ENCODE measurements at regions not wholly inside any gene's neighbourhood (a gene's known extent, or its start where the extent isn't known, plus 50 kb on each side); places are given as distances from the start of the nearest gene placed in this dataset.
"Not testable (repeated sequence)": the region's sequence is repeated elsewhere in the genome, so short reads cannot be mapped to it uniquely, and the experiment has no call there.

GRCh38 chr6:48378884-48379407 lies 267.9 kb upstream of the PTCHD4 start:
- H3K4me3 ChIP-seq (ENCODE audit: control insufficient read depth in 2 of 3, extremely low read depth in 1 of 3, insufficient read depth in 2 of 3, low read depth in 1 of 3, low read length in 3 of 3), result no peak overlapping the region
- no peak overlapping the region for H2AFZ ChIP-seq (ENCODE audit: control insufficient read depth, low read length)
- no peak overlapping the region for H3K27ac ChIP-seq (ENCODE audit: control insufficient read depth, insufficient read depth, low read length)
- H3K4me2 ChIP-seq (ENCODE audit: control insufficient read depth, extremely low read depth, insufficient read depth, low read depth, low read length), result no peak overlapping the region
- H3K9me1 ChIP-seq (ENCODE audit: control insufficient read depth, extremely low read depth, insufficient read depth, low read length), result no peaks in the 10 kb centered on the region
- dilution Hi-C loops (cut with MboI; ENCODE audit: extremely low pct_ligation_motif_present, low sequenced_read_pairs), result no loop called here
- no peaks in the 10 kb centered on the region for H3K27me3 ChIP-seq (ENCODE audit: control insufficient read depth, extremely low read depth, insufficient read depth, low read length)
- no peaks in the 10 kb centered on the region for H3K36me3 ChIP-seq (ENCODE audit: control insufficient read depth in 2 of 2, extremely low read depth in 1 of 2, insufficient read depth in 2 of 2, low read length in 2 of 2)
- TF ChIP-seq EZH2 (IDR thresholded peaks at IDR 0.05; ENCODE audit: low read length) (no peak), CTCF (optimal IDR thresholded peaks at IDR 0.05 in 1 of 3, IDR thresholded peaks at IDR 0.05 in 1 of 3, conservative IDR thresholded peaks at IDR 0.05 in 1 of 3; ENCODE audit: extremely low read depth in 1 of 3, insufficient read depth in 2 of 3, low read length in 3 of 3) (no peak)
- H3K79me2 ChIP-seq (ENCODE audit: control insufficient read depth, insufficient read depth, low read length), result no peaks in the 10 kb centered on the region
- H3K4me1 ChIP-seq (ENCODE audit: control insufficient read depth, extremely low read depth, insufficient read depth, low read length), result no peaks in the 10 kb centered on the region
- FAIRE-seq (no peak), DNase-seq (ENCODE audit: low read depth, low spot score) (no peak)
- no peak overlapping the region for H3K9ac ChIP-seq (ENCODE audit: control insufficient read depth, extremely low read depth, insufficient read depth, low read length)
- no peaks in the 10 kb centered on the region for H3K9me3 ChIP-seq (ENCODE audit: control insufficient read depth, low read depth, low read length)
- no peaks in the 10 kb centered on the region for H4K20me1 ChIP-seq (ENCODE audit: control insufficient read depth, extremely low read depth, insufficient read depth, low read length)

GRCh38 chr6:48377115-48377514 lies 266.1 kb upstream of the PTCHD4 start:
- H3K27ac ChIP-seq (ENCODE audit: control insufficient read depth, insufficient read depth, low read length), result no peak overlapping the region
- H3K4me3 ChIP-seq (ENCODE audit: control insufficient read depth in 2 of 3, extremely low read depth in 1 of 3, insufficient read depth in 2 of 3, low read depth in 1 of 3, low read length in 3 of 3), result no peak overlapping the region
- no peaks in the 10 kb centered on the region for H3K9me3 ChIP-seq (ENCODE audit: control insufficient read depth, low read depth, low read length)
- dilution Hi-C loops (cut with MboI; ENCODE audit: extremely low pct_ligation_motif_present, low sequenced_read_pairs), result no loop called here
- H2AFZ ChIP-seq (ENCODE audit: control insufficient read depth, low read length), result no peak overlapping the region
- no peaks in the 10 kb centered on the region for H3K79me2 ChIP-seq (ENCODE audit: control insufficient read depth, insufficient read depth, low read length)
- no peaks in the 10 kb centered on the region for H3K9me1 ChIP-seq (ENCODE audit: control insufficient read depth, extremely low read depth, insufficient read depth, low read length)
- TF ChIP-seq CTCF (optimal IDR thresholded peaks at IDR 0.05 in 1 of 3, IDR thresholded peaks at IDR 0.05 in 1 of 3, conservative IDR thresholded peaks at IDR 0.05 in 1 of 3; ENCODE audit: extremely low read depth in 1 of 3, insufficient read depth in 2 of 3, low read length in 3 of 3), result no peak
- H4K20me1 ChIP-seq (ENCODE audit: control insufficient read depth, extremely low read depth, insufficient read depth, low read length), result no peaks in the 10 kb centered on the region
- no peaks in the 10 kb centered on the region for H3K4me1 ChIP-seq (ENCODE audit: control insufficient read depth, extremely low read depth, insufficient read depth, low read length)
- no peak overlapping the region for H3K4me2 ChIP-seq (ENCODE audit: control insufficient read depth, extremely low read depth, insufficient read depth, low read depth, low read length)
- H3K36me3 ChIP-seq (ENCODE audit: control insufficient read depth in 2 of 2, extremely low read depth in 1 of 2, insufficient read depth in 2 of 2, low read length in 2 of 2), result no peaks in the 10 kb centered on the region
- DNase-seq (ENCODE audit: low read depth, low spot score) (no peak), FAIRE-seq (no peak)
- no peaks in the 10 kb centered on the region for H3K27me3 ChIP-seq (ENCODE audit: control insufficient read depth, extremely low read depth, insufficient read depth, low read length)
- no peak overlapping the region for H3K9ac ChIP-seq (ENCODE audit: control insufficient read depth, extremely low read depth, insufficient read depth, low read length)

- H3K27ac ChIP-seq (ENCODE audit: control insufficient read depth, insufficient read depth, low read length); H3K4me3 ChIP-seq (ENCODE audit: control insufficient read depth in 2 of 3, extremely low read depth in 1 of 3, insufficient read depth in 2 of 3, low read depth in 1 of 3, low read length in 3 of 3); H3K9me1 ChIP-seq (ENCODE audit: control insufficient read depth, extremely low read depth, insufficient read depth, low read length); H3K36me3 ChIP-seq (ENCODE audit: control insufficient read depth in 2 of 2, extremely low read depth in 1 of 2, insufficient read depth in 2 of 2, low read length in 2 of 2); H3K9me3 ChIP-seq (ENCODE audit: control insufficient read depth, low read depth, low read length); H3K9ac ChIP-seq (ENCODE audit: control insufficient read depth, extremely low read depth, insufficient read depth, low read length); H3K4me2 ChIP-seq (ENCODE audit: control insufficient read depth, extremely low read depth, insufficient read depth, low read depth, low read length); dilution Hi-C loops (cut with MboI; ENCODE audit: extremely low pct_ligation_motif_present, low sequenced_read_pairs); DNase-seq (ENCODE audit: low read depth, low spot score); H3K4me1 ChIP-seq (ENCODE audit: control insufficient read depth, extremely low read depth, insufficient read depth, low read length); H3K79me2 ChIP-seq (ENCODE audit: control insufficient read depth, insufficient read depth, low read length); H3K27me3 ChIP-seq (ENCODE audit: control insufficient read depth, extremely low read depth, insufficient read depth, low read length); H4K20me1 ChIP-seq (ENCODE audit: control insufficient read depth, extremely low read depth, insufficient read depth, low read length); H2AFZ ChIP-seq (ENCODE audit: control insufficient read depth, low read length); FAIRE-seq: not testable (repeated sequence)
Measured at GRCh38 chr6:48371226-48371625, 260.2 kb upstream of the PTCHD4 start.

Data from keratinocyte (primary cell).